ENCODE measurements at regions not wholly inside any gene's neighbourhood (a gene's known extent, or its start where the extent isn't known, plus 50 kb on each side); places are given as distances from the start of the nearest gene placed in this dataset.

- H3K27ac ChIP-seq (ENCODE audit: low read depth, low read length): no peak overlapping the region
- no peak overlapping the region for H2AK5ac ChIP-seq (ENCODE audit: low read length)
- no CpG with 5 or more reads among the region's 1 CpG for WGBS (ENCODE audit: extremely low coverage, insufficient coverage, insufficient read length)
- no peak overlapping the region for H2BK5ac ChIP-seq (ENCODE audit: low read depth, low read length, poor library complexity)
- no peak overlapping the region for H3K14ac ChIP-seq (ENCODE audit: low read length)
- peaks cover 0 to 5% of the 10 kb centered on the region in 2 experiments for H3K4me1 ChIP-seq (ENCODE audit: control insufficient read depth in 1 of 2, insufficient read depth in 2 of 2, low read length in 2 of 2)
- H2BK120ac ChIP-seq (ENCODE audit: insufficient read depth, low read length, poor library complexity): no peak overlapping the region
- H3K4me3 ChIP-seq (ENCODE audit: low read depth, low read length): no peak overlapping the region
- no peak overlapping the region for H4K8ac ChIP-seq (ENCODE audit: low read depth, low read length)
- no peak overlapping the region for H2BK12ac ChIP-seq (ENCODE audit: low read length)
- no peak overlapping the region for H4K91ac ChIP-seq (ENCODE audit: low read depth, low read length)
- no peak for DNase-seq
- H2AFZ ChIP-seq (ENCODE audit: insufficient read depth, low read length, poor library complexity): no peak overlapping the region
- no peaks in the 10 kb centered on the region for H3K79me1 ChIP-seq (ENCODE audit: low read length)
- H3K79me2 ChIP-seq (ENCODE audit: control insufficient read depth, insufficient read depth, low read length, poor library complexity): no peaks in the 10 kb centered on the region
- no peak overlapping the region for H3K4me2 ChIP-seq (ENCODE audit: low read length)
- no peak overlapping the region for H3K23ac ChIP-seq (ENCODE audit: low read length)
- H3K9ac ChIP-seq (ENCODE audit: low read length): no peak overlapping the region
- H3K36me3 ChIP-seq (ENCODE audit: control insufficient read depth in 1 of 2, insufficient read depth in 2 of 2, low read length in 2 of 2): no peaks in the 10 kb centered on the region
- no peak overlapping the region for H3K18ac ChIP-seq (ENCODE audit: low read length)
- H4K12ac ChIP-seq (ENCODE audit: low read depth, low read length): no peak overlapping the region
- peaks cover 1% of the 10 kb centered on the region for H3K9me3 ChIP-seq (ENCODE audit: insufficient read depth, low read depth, low read length)
- no peak overlapping the region for H3K4ac ChIP-seq (ENCODE audit: low read depth, low read length)
- H3K27me3 ChIP-seq (ENCODE audit: insufficient read depth, low read length): no peaks in the 10 kb centered on the region
Observed at GRCh38 chr5:163877865-163878264, 372.4 kb downstream of the MAT2B start.

- no peak overlapping the region for H3K18ac ChIP-seq (ENCODE audit: low read length)
- no CpG with 5 or more reads among the region's 1 CpG for WGBS (ENCODE audit: extremely low coverage, insufficient coverage, insufficient read length)
- no peak overlapping the region for H3K9ac ChIP-seq (ENCODE audit: low read length)
- H2BK12ac ChIP-seq (ENCODE audit: low read length): no peak overlapping the region
- no peak overlapping the region for H3K14ac ChIP-seq (ENCODE audit: low read length)
- no peak overlapping the region for H3K4ac ChIP-seq (ENCODE audit: low read depth, low read length)
- no peaks in the 10 kb centered on the region for H3K79me1 ChIP-seq (ENCODE audit: low read length)
- no peak overlapping the region for H4K12ac ChIP-seq (ENCODE audit: low read depth, low read length)
- no peak overlapping the region for H2AFZ ChIP-seq (ENCODE audit: insufficient read depth, low read length, poor library complexity)
- DNase-seq: no peak
- H3K4me3 ChIP-seq (ENCODE audit: low read depth, low read length): no peak overlapping the region
- no peak overlapping the region for H2BK5ac ChIP-seq (ENCODE audit: low read depth, low read length, poor library complexity)
- no peaks in the 10 kb centered on the region for H3K79me2 ChIP-seq (ENCODE audit: control insufficient read depth, insufficient read depth, low read length, poor library complexity)
- H3K9me3 ChIP-seq (ENCODE audit: insufficient read depth, low read depth, low read length): peaks cover 1% of the 10 kb centered on the region
- no peak overlapping the region for H3K23ac ChIP-seq (ENCODE audit: low read length)
- H2BK120ac ChIP-seq (ENCODE audit: insufficient read depth, low read length, poor library complexity): no peak overlapping the region
- H4K91ac ChIP-seq (ENCODE audit: low read depth, low read length): no peak overlapping the region
- H3K27ac ChIP-seq (ENCODE audit: low read depth, low read length): no peak overlapping the region
- no peak overlapping the region for H4K8ac ChIP-seq (ENCODE audit: low read depth, low read length)
- no peak overlapping the region for H2AK5ac ChIP-seq (ENCODE audit: low read length)
- H3K4me1 ChIP-seq (ENCODE audit: control insufficient read depth in 1 of 2, insufficient read depth in 2 of 2, low read length in 2 of 2): peaks cover 0 to 5% of the 10 kb centered on the region in 2 experiments
- H3K27me3 ChIP-seq (ENCODE audit: insufficient read depth, low read length): no peaks in the 10 kb centered on the region
- no peaks in the 10 kb centered on the region for H3K36me3 ChIP-seq (ENCODE audit: control insufficient read depth in 1 of 2, insufficient read depth in 2 of 2, low read length in 2 of 2)
- no peak overlapping the region for H3K4me2 ChIP-seq (ENCODE audit: low read length)
Observed at GRCh38 chr5:163878490-163878889, 373.1 kb downstream of the MAT2B start.

- Histone ChIP-seq H4K12ac (ENCODE audit: low read depth, low read length) (no peak overlapping the region), H3K23ac (ENCODE audit: low read length) (no peak overlapping the region), H3K14ac (ENCODE audit: low read length) (no peak overlapping the region), H3K79me2 (ENCODE audit: control insufficient read depth, insufficient read depth, low read length, poor library complexity) (no peaks in the 10 kb centered on the region), H3K9ac (ENCODE audit: low read length) (no peak overlapping the region), H3K4ac (ENCODE audit: low read depth, low read length) (no peak overlapping the region), H3K36me3 (ENCODE audit: control insufficient read depth in 1 of 2, insufficient read depth in 2 of 2, low read length in 2 of 2) (no peaks in the 10 kb centered on the region), H4K8ac (ENCODE audit: low read depth, low read length) (no peak overlapping the region), H3K4me1 (ENCODE audit: control insufficient read depth in 1 of 2, insufficient read depth in 2 of 2, low read length in 2 of 2) (peaks cover 0 to 2% of the 10 kb centered on the region in 2 experiments), H3K9me3 (ENCODE audit: insufficient read depth, low read depth, low read length) (peaks cover 1% of the 10 kb centered on the region), H2AFZ (ENCODE audit: insufficient read depth, low read length, poor library complexity) (no peak overlapping the region), H3K27me3 (ENCODE audit: insufficient read depth, low read length) (no peaks in the 10 kb centered on the region), H3K4me2 (ENCODE audit: low read length) (no peak overlapping the region), H2BK5ac (ENCODE audit: low read depth, low read length, poor library complexity) (no peak overlapping the region), H2BK120ac (ENCODE audit: insufficient read depth, low read length, poor library complexity) (no peak overlapping the region), H3K18ac (ENCODE audit: low read length) (no peak overlapping the region), H2AK5ac (ENCODE audit: low read length) (no peak overlapping the region), H3K27ac (ENCODE audit: low read depth, low read length) (no peak overlapping the region), H2BK12ac (ENCODE audit: low read length) (no peak overlapping the region), H3K4me3 (ENCODE audit: low read depth, low read length) (no peak overlapping the region), H4K91ac (ENCODE audit: low read depth, low read length) (no peak overlapping the region), H3K79me1 (ENCODE audit: low read length) (no peaks in the 10 kb centered on the region)
- WGBS (ENCODE audit: extremely low coverage, insufficient coverage, insufficient read length): no CpG with 5 or more reads among the region's 2 CpGs
- DNase-seq: peak; percentile 68 to 97
Observed at GRCh38 chr5:163880302-163880701, 374.9 kb downstream of the MAT2B start.

GRCh38 chr5:163885117-163885516 is 379.7 kb downstream of the MAT2B start:
- Histone ChIP-seq H3K9me3 (ENCODE audit: insufficient read depth, low read depth, low read length) (no peaks in the 10 kb centered on the region), H4K8ac (ENCODE audit: low read depth, low read length) (no peak overlapping the region), H3K18ac (ENCODE audit: low read length) (no peak overlapping the region), H3K27me3 (ENCODE audit: insufficient read depth, low read length) (no peaks in the 10 kb centered on the region), H2AK5ac (ENCODE audit: low read length) (no peak overlapping the region), H3K14ac (ENCODE audit: low read length) (no peak overlapping the region), H3K9ac (ENCODE audit: low read length) (no peak overlapping the region), H3K27ac (ENCODE audit: low read depth, low read length) (no peak overlapping the region), H3K79me1 (ENCODE audit: low read length) (peaks cover 3% of the 10 kb centered on the region), H2BK5ac (ENCODE audit: low read depth, low read length, poor library complexity) (no peak overlapping the region), H3K36me3 (ENCODE audit: control insufficient read depth in 1 of 2, insufficient read depth in 2 of 2, low read length in 2 of 2) (no peaks in the 10 kb centered on the region), H3K4me3 (ENCODE audit: low read depth, low read length) (no peak overlapping the region), H2AFZ (ENCODE audit: insufficient read depth, low read length, poor library complexity) (no peak overlapping the region), H3K4me2 (ENCODE audit: low read length) (no peak overlapping the region), H4K12ac (ENCODE audit: low read depth, low read length) (no peak overlapping the region), H3K79me2 (ENCODE audit: control insufficient read depth, insufficient read depth, low read length, poor library complexity) (no peaks in the 10 kb centered on the region), H3K23ac (ENCODE audit: low read length) (no peak overlapping the region), H3K4ac (ENCODE audit: low read depth, low read length) (no peak overlapping the region), H4K91ac (ENCODE audit: low read depth, low read length) (no peak overlapping the region), H2BK12ac (ENCODE audit: low read length) (no peak overlapping the region), H3K4me1 (ENCODE audit: control insufficient read depth in 1 of 2, insufficient read depth in 2 of 2, low read length in 2 of 2) (peaks cover 0 to 2% of the 10 kb centered on the region in 2 experiments), H2BK120ac (ENCODE audit: insufficient read depth, low read length, poor library complexity) (no peak overlapping the region)
- WGBS (ENCODE audit: extremely low coverage, insufficient coverage, insufficient read length): no CpG with 5 or more reads among the region's 2 CpGs
- no peak for DNase-seq

Data from trophoblast cell (in vitro differentiated cells and primary cell).